CD14-positive monocyte (primary cell): ENCODE measurements at regions not wholly inside any gene's neighbourhood (a gene's known extent, or its start where the extent isn't known, plus 50 kb on each side); places are given as distances from the start of the nearest gene placed in this dataset.

Source experiments
- DNase-seq, 3 donors: peaks; one replicate each; pipeline ENCODE4 v3.0.0-alpha.2; 2011 to 2022
- H2AFZ ChIP-seq: 2 replicates; pipeline ENCODE4 v1.6.0; 2012; ENCODE audit warnings: mild to moderate bottlenecking, low read depth, low read length, inconsistent platforms; ENCODE audit not compliant: insufficient read depth, poor library complexity, severe bottlenecking
- H3K27ac ChIP-seq, 2 donors: 1 replicate in 1 of 2; 2 replicates in 1 of 2; pipeline ENCODE4 v1.5.1; 2012 to 2013; ENCODE audit warnings: low read length in 2 of 2, control low read depth in 1 of 2, inconsistent platforms in 1 of 2, low read depth in 1 of 2, mild to moderate bottlenecking in 1 of 2
- H3K27me3 ChIP-seq, 2 donors: one replicate each; pipeline versions ENCODE4 v1.6.0 to v1.6.1; 2011 to 2013; ENCODE audit warnings: low read length in 2 of 2; ENCODE audit not compliant: control insufficient read depth in 2 of 2, insufficient read depth in 2 of 2
- H3K36me3 ChIP-seq, 2 donors: replicated peaks in 1 of 2; 1 replicate in 1 of 2; 2 replicates in 1 of 2; pipeline versions ENCODE4 v1.5.1 to v1.6.1; 2012 to 2013; ENCODE audit warnings: low read length in 2 of 2, control low read depth in 1 of 2, inconsistent platforms in 1 of 2, mild to moderate bottlenecking in 1 of 2; ENCODE audit not compliant: insufficient read depth in 2 of 2, control insufficient read depth in 1 of 2
- H3K4me1 ChIP-seq, 2 donors: 1 replicate in 1 of 2; 2 replicates in 1 of 2; pipeline versions ENCODE4 v1.5.1 to v1.6.1; 2012 to 2013; ENCODE audit warnings: low read length in 2 of 2, control low read depth in 1 of 2, inconsistent platforms in 1 of 2, mild to moderate bottlenecking in 1 of 2, moderate library complexity in 1 of 2; ENCODE audit not compliant: insufficient read depth in 2 of 2, control insufficient read depth in 1 of 2
- H3K4me2 ChIP-seq: replicated peaks from 2 replicates; pipeline ENCODE3; 2012; ENCODE audit warnings: low read length, moderate library complexity, mild to moderate bottlenecking; ENCODE audit not compliant: poor library complexity, severe bottlenecking; ENCODE audit errors: extremely low read depth
- H3K4me3 ChIP-seq, 3 experiments: fragments of 200-600 bp in 1 of 3; sonication (generic) in 1 of 3; replicated peaks in 1 of 3; 1 replicate in 2 of 3; 2 replicates in 1 of 3; pipeline ENCODE4 v1.5.1; 2011 to 2013; ENCODE audit warnings: low read length in 3 of 3, mild to moderate bottlenecking in 3 of 3, control low read depth in 2 of 3, low read depth in 2 of 3, inconsistent platforms in 1 of 3, moderate library complexity in 1 of 3
- H3K79me2 ChIP-seq: 2 replicates; pipeline ENCODE4 v1.6.0; 2012; ENCODE audit warnings: mild to moderate bottlenecking, control low read depth, inconsistent platforms, low read length, moderate library complexity; ENCODE audit not compliant: insufficient read depth
- H3K9ac ChIP-seq: 2 replicates; pipeline ENCODE4 v1.6.0; 2017; ENCODE audit warnings: low read length, mild to moderate bottlenecking; ENCODE audit not compliant: insufficient read depth, poor library complexity, severe bottlenecking
- H3K9me3 ChIP-seq, 2 donors: replicated peaks in 1 of 2; 1 replicate in 1 of 2; 2 replicates in 1 of 2; pipeline versions ENCODE4 v1.5.1 to v1.6.1; 2012 to 2013; ENCODE audit warnings: low read length in 2 of 2, control low read depth in 1 of 2; ENCODE audit not compliant: control insufficient read depth in 1 of 2, insufficient read depth in 1 of 2
- H4K20me1 ChIP-seq: 2 replicates; pipeline ENCODE4 v1.6.0; 2012; ENCODE audit warnings: mild to moderate bottlenecking, low read length, control low read depth, moderate library complexity; ENCODE audit not compliant: insufficient read depth
- H3K27ac Mint-ChIP-seq, 7 donors: one replicate each; pipeline ENCODE4 v1.8.0; 2020; ENCODE audit warnings: mild to moderate bottlenecking in 7 of 7, mixed read lengths in 7 of 7, moderate library complexity in 6 of 7, inconsistent platforms in 2 of 7
- H3K27me3 Mint-ChIP-seq, 3 donors: one replicate each; pipeline ENCODE4 v1.8.0; 2021 to 2022; ENCODE audit warnings: low read depth in 3 of 3, mild to moderate bottlenecking in 3 of 3, mixed read lengths in 3 of 3, moderate library complexity in 3 of 3, inconsistent platforms in 1 of 3
- H3K36me3 Mint-ChIP-seq, 2 donors: one replicate each; pipeline ENCODE4 v1.8.0; 2020; ENCODE audit warnings: mixed read lengths in 2 of 2, inconsistent platforms in 1 of 2, mild to moderate bottlenecking in 1 of 2
- H3K4me1 Mint-ChIP-seq: one replicate; pipeline ENCODE4 v1.8.0; 2020; ENCODE audit warnings: mild to moderate bottlenecking, mixed read lengths
- H3K4me3 Mint-ChIP-seq, 2 donors: one replicate each; pipeline ENCODE4 v1.8.0; 2020; ENCODE audit warnings: mild to moderate bottlenecking in 2 of 2, mixed read lengths in 2 of 2, moderate library complexity in 1 of 2
- H3K9me3 Mint-ChIP-seq, 7 donors: one replicate each; pipeline ENCODE4 v1.8.0; 2020 to 2022; ENCODE audit warnings: mixed read lengths in 7 of 7, mild to moderate bottlenecking in 6 of 7, moderate library complexity in 6 of 7, inconsistent platforms in 2 of 7
- CTCF ChIP-seq: fragments of 200-600 bp; IDR thresholded peaks from one replicate; pipeline ENCODE4 v1.8.0; 2022; ENCODE audit warnings: antibody characterized with exemption, mild to moderate bottlenecking
- WGBS: methylation state at CpG from one replicate; pipeline ENCODE4 v1.1.5; 2013; ENCODE audit warnings: missing lambda C conversion rate; ENCODE audit not compliant: insufficient coverage; 5-methylcytosine and 5-hydroxymethylcytosine counted together
- intact Hi-C, 2 donors: fragments of 100-400 bp; cut with micrococcal nuclease; formaldehyde crosslinking; loops; one replicate each; pipeline versions ENCODE4 v1.15.0 to v1.15.1; 2023

- H3K4me2 ChIP-seq = no peak overlapping the region
- H3K27ac ChIP-seq = no peak overlapping the region
- H3K9ac ChIP-seq = no peak overlapping the region
- H3K27me3 Mint-ChIP-seq = peaks cover 0 to 4% (median 0%) of the 10 kb centered on the region in 3 donors
- H3K4me1 ChIP-seq = peaks cover 11 to 12% of the 10 kb centered on the region in 2 donors
- no peak overlapping the region for H3K4me3 Mint-ChIP-seq
- H3K27ac Mint-ChIP-seq = no peak overlapping the region
- H3K4me1 Mint-ChIP-seq = peaks cover 15% of the 10 kb centered on the region
- no peaks in the 10 kb centered on the region for H4K20me1 ChIP-seq
- H3K9me3 ChIP-seq = no peaks in the 10 kb centered on the region
- no peak for DNase-seq
- no CpG with 5 or more reads among the region's 1 CpG for WGBS
- no peaks in the 10 kb centered on the region for H3K27me3 ChIP-seq
- intact Hi-C loops = no loop called here
- no peak overlapping the region for H2AFZ ChIP-seq
- H3K36me3 Mint-ChIP-seq = no peaks in the 10 kb centered on the region
- H3K4me3 ChIP-seq = no peak overlapping the region
- H3K79me2 ChIP-seq = no peaks in the 10 kb centered on the region
- no peaks in the 10 kb centered on the region for H3K9me3 Mint-ChIP-seq
- no peak for TF ChIP-seq CTCF
- no peaks in the 10 kb centered on the region for H3K36me3 ChIP-seq
These were observed 103.9 kb upstream of the KLHL13 start for GRCh38 chrX:118220509-118220908.

- intact Hi-C loops = no loop called here
- Histone ChIP-seq H3K4me3 (no peak overlapping the region), H3K36me3 (no peaks in the 10 kb centered on the region)
These were observed 104.7 kb upstream of the KLHL13 start for GRCh38 chrX:118221270-118221669.

More at GRCh38 chrX:118221270-118221669, 104.7 kb upstream of the KLHL13 start:
- no peak overlapping the region for H3K27ac ChIP-seq
- H3K9ac ChIP-seq = no peak overlapping the region
- H3K9me3 Mint-ChIP-seq = no peaks in the 10 kb centered on the region
- peaks cover 4 to 5% of the 10 kb centered on the region in 2 donors for H3K4me1 ChIP-seq
- no peaks in the 10 kb centered on the region for H3K36me3 Mint-ChIP-seq
- no peaks in the 10 kb centered on the region for H4K20me1 ChIP-seq
- H3K27ac Mint-ChIP-seq = no peak overlapping the region
- WGBS = no CpG with 5 or more reads among the region's 4 CpGs
- DNase-seq = no peak
- H3K4me2 ChIP-seq = no peak overlapping the region
- H3K4me1 Mint-ChIP-seq = peaks cover 10% of the 10 kb centered on the region
- TF ChIP-seq CTCF = no peak
- H3K4me3 Mint-ChIP-seq = no peak overlapping the region
- H3K27me3 Mint-ChIP-seq = peaks cover 0 to 4% (median 0%) of the 10 kb centered on the region in 3 donors
- no peak overlapping the region for H2AFZ ChIP-seq
- no peaks in the 10 kb centered on the region for H3K27me3 ChIP-seq
- no peaks in the 10 kb centered on the region for H3K9me3 ChIP-seq
- no peaks in the 10 kb centered on the region for H3K79me2 ChIP-seq
